HepG2 (cell line): ENCODE measurements at regions not wholly inside any gene's neighbourhood (a gene's known extent, or its start where the extent isn't known, plus 50 kb on each side); places are given as distances from the start of the nearest gene placed in this dataset.

Experiments used
- ATF4 ChIP-seq, 2 experiments: fragments of 450-650 bp in 1 of 2; sonication (generic) in 1 of 2; formaldehyde crosslinking; IDR thresholded peaks; 2 replicates each; pipeline versions ENCODE4 v1.5.0 to v1.8.0; 2020 to 2022; ENCODE audit warnings: mild to moderate bottlenecking in 1 of 2, missing genetic modification reagents in 1 of 2
- ATF7 ChIP-seq, 2 experiments: fragments of 450-650 bp in 1 of 2; sonication (generic) in 1 of 2; formaldehyde crosslinking in 1 of 2; IDR thresholded peaks; 2 replicates each; pipeline versions ENCODE4 v1.4.0 to v1.6.1; 2016 to 2020; ENCODE audit warnings: antibody characterized with exemption in 1 of 2, mild to moderate bottlenecking in 1 of 2, missing genetic modification reagents in 1 of 2
- DMAP1 ChIP-seq: IDR thresholded peaks from 2 replicates; pipeline ENCODE4 v1.6.1; 2016
- ELF3 ChIP-seq: IDR thresholded peaks from 2 replicates; pipeline ENCODE4 v1.6.1; 2016; ENCODE audit warnings: missing genetic modification reagents, missing compliant biosample characterization
- FOXA1 ChIP-seq, 2 experiments: fragments of 450-650 bp in 1 of 2; sonication (generic) in 1 of 2; formaldehyde crosslinking in 1 of 2; IDR thresholded peaks; 2 replicates each; pipeline versions ENCODE4 v1.4.0 to v1.6.1; 2016 to 2020; ENCODE audit warnings: missing genetic modification reagents in 1 of 2
- GTF2F1 ChIP-seq: fragments of 150-350 bp; IDR thresholded peaks from 2 replicates; pipeline ENCODE4 v1.6.1; 2014; ENCODE audit warnings: low read length
- HOXA9 ChIP-seq: sonication (generic); formaldehyde crosslinking; IDR thresholded peaks from 2 replicates; pipeline ENCODE4 v1.8.1; 2022; ENCODE audit warnings: missing genetic modification reagents, mild to moderate bottlenecking, moderate library complexity, borderline replicate concordance
- IKZF4 ChIP-seq: sonication (generic); formaldehyde crosslinking; IDR thresholded peaks from 2 replicates; pipeline ENCODE4 v1.5.1; 2020; ENCODE audit warnings: borderline replicate concordance, mild to moderate bottlenecking, low read depth, missing genetic modification reagents; ENCODE audit errors: not compliant biosample characterization
- NFE2 ChIP-seq: sonication (generic); formaldehyde crosslinking; IDR thresholded peaks from 2 replicates; pipeline ENCODE4 v1.4.0; 2020; ENCODE audit warnings: missing genetic modification reagents
- NFYB ChIP-seq: sonication (generic); formaldehyde crosslinking; IDR thresholded peaks from 2 replicates; pipeline ENCODE4 v1.4.0; 2020; ENCODE audit warnings: missing genetic modification reagents
- NR3C1 ChIP-seq: sonication (generic); formaldehyde crosslinking; IDR thresholded peaks from 2 replicates; pipeline ENCODE4 v1.4.0; 2020; ENCODE audit warnings: missing genetic modification reagents
- PBX3 ChIP-seq: sonication (generic); formaldehyde crosslinking; IDR thresholded peaks from 2 replicates; pipeline ENCODE4 v1.8.1; 2023; ENCODE audit warnings: missing genetic modification reagents, inconsistent platforms, borderline replicate concordance
- PHF5A ChIP-seq: IDR thresholded peaks from one replicate; pipeline ENCODE4 v1.6.1; 2018; ENCODE audit warnings: low read depth, missing genetic modification reagents; ENCODE audit not compliant: unreplicated experiment
- PLSCR1 ChIP-seq: sonication (generic); formaldehyde crosslinking; IDR thresholded peaks from 2 replicates; pipeline ENCODE4 v1.5.0; 2020; ENCODE audit warnings: missing genetic modification reagents, mild to moderate bottlenecking, borderline replicate concordance
- PREB ChIP-seq: sonication (generic); formaldehyde crosslinking; IDR thresholded peaks from 2 replicates; pipeline ENCODE4 v1.4.0; 2020; ENCODE audit warnings: missing genetic modification reagents
- SALL1 ChIP-seq: sonication (generic); formaldehyde crosslinking; IDR thresholded peaks from 2 replicates; pipeline ENCODE4 v1.8.0; 2022; ENCODE audit warnings: mild to moderate bottlenecking, missing genetic modification reagents
- SMARCC2 ChIP-seq: fragments of 450-650 bp; IDR thresholded peaks from 2 replicates; pipeline ENCODE4 v1.6.1; 2017; ENCODE audit warnings: antibody characterized with exemption, mild to moderate bottlenecking
- STAG1 ChIP-seq: sonication (generic); formaldehyde crosslinking; IDR thresholded peaks from 2 replicates; pipeline ENCODE4 v1.4.0; 2020; ENCODE audit warnings: missing genetic modification reagents
- TAF1 ChIP-seq: sonication (generic); formaldehyde crosslinking; IDR thresholded peaks from 2 replicates; pipeline ENCODE4 v1.4.0; 2020; ENCODE audit warnings: missing genetic modification reagents
- ZBTB7B ChIP-seq: sonication (generic); formaldehyde crosslinking; IDR thresholded peaks from 2 replicates; pipeline ENCODE4 v1.4.0; 2020; ENCODE audit warnings: missing genetic modification reagents
- ZGPAT ChIP-seq: IDR thresholded peaks from 2 replicates; pipeline ENCODE4 v1.6.1; 2016; ENCODE audit warnings: mild to moderate bottlenecking
- ZMYM4 ChIP-seq: sonication (generic); formaldehyde crosslinking; IDR thresholded peaks from 2 replicates; pipeline ENCODE4 v1.8.1; 2023; ENCODE audit warnings: mild to moderate bottlenecking, missing genetic modification reagents
- ZNF20 ChIP-seq: sonication (generic); formaldehyde crosslinking; IDR thresholded peaks from 2 replicates; pipeline ENCODE4 v1.4.0; 2020; ENCODE audit warnings: mild to moderate bottlenecking, moderate library complexity, missing genetic modification reagents
- ZNF501 ChIP-seq: sonication (generic); formaldehyde crosslinking; IDR thresholded peaks from 2 replicates; pipeline ENCODE4 v1.5.1; 2020; ENCODE audit warnings: mild to moderate bottlenecking, moderate library complexity, missing genetic modification reagents
- ZNF558 ChIP-seq: sonication (generic); formaldehyde crosslinking; IDR thresholded peaks from 2 replicates; pipeline ENCODE4 v1.9.0; 2022; ENCODE audit warnings: mild to moderate bottlenecking, missing genetic modification reagents, borderline replicate concordance
- ZNF562 ChIP-seq: sonication (generic); formaldehyde crosslinking; IDR thresholded peaks from 2 replicates; pipeline ENCODE4 v1.8.0; 2022; ENCODE audit warnings: missing genetic modification reagents, borderline replicate concordance
- ZNF75D ChIP-seq: sonication (generic); formaldehyde crosslinking; IDR thresholded peaks from 2 replicates; pipeline ENCODE4 v1.8.1; 2023; ENCODE audit warnings: missing genetic modification reagents, mild to moderate bottlenecking, borderline replicate concordance
- ZNF841 ChIP-seq: sonication (generic); formaldehyde crosslinking; IDR thresholded peaks from 2 replicates; pipeline ENCODE4 v1.8.1; 2023; ENCODE audit warnings: missing genetic modification reagents, borderline replicate concordance

- TF ChIP-seq ATF4 (CRISPR knock-in tag; IDR thresholded peaks at IDR 0.05) (no peak), TAF1 (no peak), ATF7 (IDR thresholded peaks at IDR 0.05) (no peak), ATF7 (CRISPR knock-in tag; IDR thresholded peaks at IDR 0.05) (no peak), ZNF841 (no peak), SALL1 (CRISPR knock-in tag) (peak; percentile 92), PREB (CRISPR knock-in tag) (no peak), ZGPAT (no peak), NFE2 (no peak), HOXA9 (CRISPR knock-in tag) (no peak), DMAP1 (CRISPR knock-in tag) (no peak), FOXA1 (IDR thresholded peaks at IDR 0.05) (no peak), FOXA1 (CRISPR knock-in tag; IDR thresholded peaks at IDR 0.05) (peak; percentile 51; the same call in 1 of the 2 replicates), ELF3 (peak; percentile 44), ZMYM4 (CRISPR knock-in tag) (peak; percentile 86), IKZF4 (CRISPR knock-in tag) (no peak), PHF5A (CRISPR knock-in tag) (no peak), PLSCR1 (no peak), ZNF20 (CRISPR knock-in tag) (no peak), STAG1 (CRISPR knock-in tag) (no peak), ZBTB7B (CRISPR knock-in tag) (no peak), ZNF501 (no peak), ZNF562 (CRISPR knock-in tag) (no peak), NFYB (CRISPR knock-in tag) (peak; percentile 35; the same call in 1 of the 2 replicates), SMARCC2 (no peak), ZNF75D (CRISPR knock-in tag) (no peak), ZNF558 (CRISPR knock-in tag) (no peak), NR3C1 (CRISPR knock-in tag) (no peak), PBX3 (CRISPR knock-in tag) (no peak), GTF2F1 (no peak)
These were observed 395.7 kb downstream of the TRIML1 start (continued) for GRCh38 chr4:188534917-188535316.
